ENCODE measurements at regions not wholly inside any gene's neighbourhood (a gene's known extent, or its start where the extent isn't known, plus 50 kb on each side); places are given as distances from the start of the nearest gene placed in this dataset.

DNA sequence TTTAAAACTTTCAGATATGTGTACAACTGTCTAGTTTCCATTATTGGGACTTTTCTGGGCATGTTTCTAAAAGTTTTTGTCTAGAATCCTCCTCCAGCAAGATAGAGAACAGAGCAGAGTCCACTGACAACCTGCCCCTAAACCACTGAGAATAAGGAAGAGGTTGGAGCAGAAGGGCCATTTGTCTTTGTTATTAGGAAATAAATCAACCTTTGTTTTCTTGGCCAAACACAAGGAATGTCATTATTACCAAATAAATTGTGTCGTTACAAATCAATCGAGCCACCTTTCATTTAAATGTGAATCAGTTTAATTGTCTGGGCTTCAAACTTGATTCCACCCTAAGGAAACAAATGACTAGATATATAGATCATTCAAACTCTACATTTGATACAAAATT, 81.4 kb downstream of the GAS1 start:
- H2BK5ac ChIP-seq (ENCODE audit: low read length), result no peak overlapping the region
- H3K23ac ChIP-seq (ENCODE audit: low read depth, low read length, poor library complexity), result no peak overlapping the region
- no peaks in the 10 kb centered on the region for H3K36me3 ChIP-seq (replicated peaks in 1 of 2; ENCODE audit: control insufficient read depth in 2 of 2, insufficient read depth in 2 of 2, low read length in 2 of 2)
- H3K79me1 ChIP-seq (ENCODE audit: low read depth, low read length), result no peaks in the 10 kb centered on the region
- no peak overlapping the region for H2AK5ac ChIP-seq (ENCODE audit: low read depth, low read length)
- no peak overlapping the region for H2BK12ac ChIP-seq (ENCODE audit: low read length)
- peaks cover 2 to 3% of the 10 kb centered on the region in 2 donors for H3K4me1 ChIP-seq (ENCODE audit: control insufficient read depth in 2 of 2, insufficient read depth in 1 of 2, low read depth in 1 of 2, low read length in 2 of 2)
- H3K27me3 ChIP-seq (ENCODE audit: control insufficient read depth in 3 of 3, insufficient read depth in 3 of 3, low read depth in 1 of 3, low read length in 3 of 3), result no peaks in the 10 kb centered on the region
- H2BK15ac ChIP-seq (ENCODE audit: low read length), result no peak overlapping the region
- no peak for DNase-seq (ENCODE audit: low spot score)
- H3K4me3 ChIP-seq (ENCODE audit: low read length in 2 of 2), result no peak overlapping the region
- no peaks in the 10 kb centered on the region for H3K9me3 ChIP-seq (replicated peaks in 1 of 2; ENCODE audit: control insufficient read depth in 2 of 2, insufficient read depth in 1 of 2, low read depth in 1 of 2, low read length in 2 of 2)
- H2AFZ ChIP-seq (ENCODE audit: low read length), result no peak overlapping the region
- no peak overlapping the region for H3K4me2 ChIP-seq (ENCODE audit: insufficient read depth, low read length, poor library complexity, severe bottlenecking)
- H3K9ac ChIP-seq (ENCODE audit: low read depth, low read length, poor library complexity), result no peak overlapping the region
- WGBS, 2 donors (ENCODE audit: extremely low coverage in 2 of 2, insufficient read length in 2 of 2, insufficient replicate concordance in 1 of 2), result no CpG with 5 or more reads among the region's 2 CpGs
- H3K27ac ChIP-seq (replicated peaks; ENCODE audit: low read length), result no peak overlapping the region
- H4K91ac ChIP-seq (ENCODE audit: low read depth, low read length, poor library complexity), result no peak overlapping the region
- H4K8ac ChIP-seq (ENCODE audit: low read depth, low read length), result no peak overlapping the region
- H3K4ac ChIP-seq (ENCODE audit: low read length), result no peak overlapping the region
- no peak overlapping the region for H3K18ac ChIP-seq (ENCODE audit: low read length)
- H3K14ac ChIP-seq (ENCODE audit: low read length), result no peak overlapping the region
- H2BK120ac ChIP-seq (ENCODE audit: low read depth, low read length), result no peak overlapping the region

DNA sequence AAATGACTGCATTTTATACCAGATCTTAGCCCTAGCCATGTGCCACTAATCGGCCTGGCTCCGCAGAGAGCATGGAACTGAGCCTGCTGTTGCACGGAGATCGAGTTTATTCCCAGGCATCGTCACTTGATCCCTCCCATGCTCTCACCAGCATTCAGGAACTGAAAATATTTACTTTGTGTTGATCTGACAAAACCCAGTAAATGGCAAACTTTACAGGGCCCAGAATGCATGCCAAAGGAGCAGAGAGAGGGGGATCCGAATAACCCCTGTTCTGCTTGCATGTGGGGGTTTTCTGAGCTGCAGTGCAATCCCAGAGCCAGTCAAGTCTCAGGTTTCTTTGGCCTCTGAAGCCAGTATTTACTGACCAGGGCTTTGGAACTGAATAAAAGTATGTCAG, 87.3 kb downstream of the GAS1 start:
- Histone ChIP-seq H2BK5ac (ENCODE audit: low read length) (no peak overlapping the region), H3K4me2 (ENCODE audit: insufficient read depth, low read length, poor library complexity, severe bottlenecking) (no peak overlapping the region), H3K4me3 (ENCODE audit: low read length in 2 of 2) (no peak overlapping the region), H3K23ac (ENCODE audit: low read depth, low read length, poor library complexity) (no peak overlapping the region), H2BK15ac (ENCODE audit: low read length) (no peak overlapping the region), H3K9me3 (replicated peaks in 1 of 2; ENCODE audit: control insufficient read depth in 2 of 2, insufficient read depth in 1 of 2, low read depth in 1 of 2, low read length in 2 of 2) (no peaks in the 10 kb centered on the region), H2BK12ac (ENCODE audit: low read length) (no peak overlapping the region), H2BK120ac (ENCODE audit: low read depth, low read length) (no peak overlapping the region), H3K36me3 (replicated peaks in 1 of 2; ENCODE audit: control insufficient read depth in 2 of 2, insufficient read depth in 2 of 2, low read length in 2 of 2) (no peaks in the 10 kb centered on the region), H3K27ac (replicated peaks; ENCODE audit: low read length) (no peak overlapping the region), H3K4me1 (ENCODE audit: control insufficient read depth in 2 of 2, insufficient read depth in 1 of 2, low read depth in 1 of 2, low read length in 2 of 2) (peaks cover 4 to 5% of the 10 kb centered on the region in 2 donors), H3K18ac (ENCODE audit: low read length) (no peak overlapping the region), H2AK5ac (ENCODE audit: low read depth, low read length) (no peak overlapping the region), H3K4ac (ENCODE audit: low read length) (no peak overlapping the region), H3K79me1 (ENCODE audit: low read depth, low read length) (no peaks in the 10 kb centered on the region), H4K91ac (ENCODE audit: low read depth, low read length, poor library complexity) (no peak overlapping the region), H3K9ac (ENCODE audit: low read depth, low read length, poor library complexity) (no peak overlapping the region), H3K14ac (ENCODE audit: low read length) (no peak overlapping the region), H4K8ac (ENCODE audit: low read depth, low read length) (no peak overlapping the region), H3K27me3 (ENCODE audit: control insufficient read depth in 3 of 3, insufficient read depth in 3 of 3, low read depth in 1 of 3, low read length in 3 of 3) (no peaks in the 10 kb centered on the region), H2AFZ (ENCODE audit: low read length) (no peak overlapping the region)
- WGBS, 2 donors (ENCODE audit: extremely low coverage in 2 of 2, insufficient read length in 2 of 2, insufficient replicate concordance in 1 of 2), result no CpG with 5 or more reads among the region's 6 CpGs
- DNase-seq (ENCODE audit: low spot score), result no peak

DNA sequence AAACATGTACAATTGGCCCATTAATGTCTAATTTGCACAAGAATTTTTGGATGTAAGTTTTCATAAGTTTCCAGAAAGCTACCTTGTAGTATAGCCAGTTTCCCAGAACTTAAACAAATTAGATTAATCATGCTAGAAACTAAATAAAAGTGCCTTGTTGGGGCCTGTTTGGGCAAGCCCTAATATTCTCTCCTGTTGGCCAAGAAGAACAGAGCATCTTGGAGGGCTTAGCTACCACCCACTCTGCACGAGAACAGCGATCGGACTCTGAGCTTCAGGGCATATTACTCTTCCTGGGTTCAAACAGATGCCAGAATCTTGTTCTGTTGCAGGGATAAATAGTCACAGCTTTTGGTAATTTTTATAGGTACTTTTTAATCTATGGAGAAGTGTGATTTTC, 88.2 kb downstream of the GAS1 start:
- Histone ChIP-seq H3K27me3 (ENCODE audit: control insufficient read depth in 3 of 3, insufficient read depth in 3 of 3, low read depth in 1 of 3, low read length in 3 of 3) (no peaks in the 10 kb centered on the region), H3K27ac (replicated peaks; ENCODE audit: low read length) (no peak overlapping the region), H3K4me1 (ENCODE audit: control insufficient read depth in 2 of 2, insufficient read depth in 1 of 2, low read depth in 1 of 2, low read length in 2 of 2) (peaks cover 7 to 10% of the 10 kb centered on the region in 2 donors), H2BK15ac (ENCODE audit: low read length) (no peak overlapping the region), H3K4me2 (ENCODE audit: insufficient read depth, low read length, poor library complexity, severe bottlenecking) (no peak overlapping the region), H3K23ac (ENCODE audit: low read depth, low read length, poor library complexity) (no peak overlapping the region), H3K9ac (ENCODE audit: low read depth, low read length, poor library complexity) (no peak overlapping the region), H2BK120ac (ENCODE audit: low read depth, low read length) (no peak overlapping the region), H3K18ac (ENCODE audit: low read length) (no peak overlapping the region), H2BK5ac (ENCODE audit: low read length) (no peak overlapping the region), H2BK12ac (ENCODE audit: low read length) (no peak overlapping the region), H3K14ac (ENCODE audit: low read length) (no peak overlapping the region), H4K8ac (ENCODE audit: low read depth, low read length) (no peak overlapping the region), H3K79me1 (ENCODE audit: low read depth, low read length) (no peaks in the 10 kb centered on the region), H2AK5ac (ENCODE audit: low read depth, low read length) (no peak overlapping the region), H3K9me3 (replicated peaks in 1 of 2; ENCODE audit: control insufficient read depth in 2 of 2, insufficient read depth in 1 of 2, low read depth in 1 of 2, low read length in 2 of 2) (no peaks in the 10 kb centered on the region), H2AFZ (ENCODE audit: low read length) (no peak overlapping the region), H3K36me3 (replicated peaks in 1 of 2; ENCODE audit: control insufficient read depth in 2 of 2, insufficient read depth in 2 of 2, low read length in 2 of 2) (no peaks in the 10 kb centered on the region), H3K4ac (ENCODE audit: low read length) (no peak overlapping the region), H4K91ac (ENCODE audit: low read depth, low read length, poor library complexity) (no peak overlapping the region), H3K4me3 (ENCODE audit: low read length in 2 of 2) (no peak overlapping the region)
- no peak for DNase-seq (ENCODE audit: low spot score)
- WGBS, 2 donors (ENCODE audit: extremely low coverage in 2 of 2, insufficient read length in 2 of 2, insufficient replicate concordance in 1 of 2), result no CpG with 5 or more reads among the region's 3 CpGs

DNA sequence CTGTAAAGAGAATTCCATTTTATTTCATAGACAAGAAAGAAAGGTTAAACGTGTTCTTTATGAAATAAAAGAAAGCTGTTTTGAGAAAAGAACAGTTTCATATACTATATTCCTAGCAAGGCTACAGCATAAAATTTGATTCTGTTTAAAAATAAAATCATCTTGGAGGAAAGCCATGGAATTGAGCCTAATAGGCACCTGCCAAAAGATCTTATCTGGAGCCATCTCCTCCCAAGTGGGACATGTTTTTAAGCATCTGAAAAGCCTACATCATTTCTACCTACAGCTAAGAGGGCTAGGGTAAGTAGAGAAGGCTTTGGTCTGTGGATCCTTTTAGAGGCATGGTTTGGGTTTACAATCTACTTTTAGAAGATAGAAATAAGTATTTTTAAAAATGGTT, 89.3 kb downstream of the GAS1 start:
- no CpG with 5 or more reads among the region's 1 CpG for WGBS, 2 donors (ENCODE audit: extremely low coverage in 2 of 2, insufficient read length in 2 of 2, insufficient replicate concordance in 1 of 2)

More for the DNA sequence above, 89.3 kb downstream of the GAS1 start:
- Histone ChIP-seq H3K18ac (ENCODE audit: low read length) (no peak overlapping the region), H2BK15ac (ENCODE audit: low read length) (no peak overlapping the region), H3K79me1 (ENCODE audit: low read depth, low read length) (no peaks in the 10 kb centered on the region), H2BK12ac (ENCODE audit: low read length) (no peak overlapping the region), H2BK120ac (ENCODE audit: low read depth, low read length) (no peak overlapping the region), H3K23ac (ENCODE audit: low read depth, low read length, poor library complexity) (no peak overlapping the region), H3K4me3 (ENCODE audit: low read length in 2 of 2) (no peak overlapping the region), H3K9me3 (replicated peaks in 1 of 2; ENCODE audit: control insufficient read depth in 2 of 2, insufficient read depth in 1 of 2, low read depth in 1 of 2, low read length in 2 of 2) (no peaks in the 10 kb centered on the region), H3K27me3 (ENCODE audit: control insufficient read depth in 3 of 3, insufficient read depth in 3 of 3, low read depth in 1 of 3, low read length in 3 of 3) (no peaks in the 10 kb centered on the region), H2AK5ac (ENCODE audit: low read depth, low read length) (no peak overlapping the region), H2AFZ (ENCODE audit: low read length) (no peak overlapping the region), H4K91ac (ENCODE audit: low read depth, low read length, poor library complexity) (no peak overlapping the region), H3K36me3 (replicated peaks in 1 of 2; ENCODE audit: control insufficient read depth in 2 of 2, insufficient read depth in 2 of 2, low read length in 2 of 2) (no peaks in the 10 kb centered on the region), H2BK5ac (ENCODE audit: low read length) (no peak overlapping the region), H3K14ac (ENCODE audit: low read length) (no peak overlapping the region), H4K8ac (ENCODE audit: low read depth, low read length) (no peak overlapping the region), H3K4ac (ENCODE audit: low read length) (no peak overlapping the region), H3K9ac (ENCODE audit: low read depth, low read length, poor library complexity) (no peak overlapping the region), H3K4me1 (ENCODE audit: control insufficient read depth in 2 of 2, insufficient read depth in 1 of 2, low read depth in 1 of 2, low read length in 2 of 2) (peaks cover 7 to 10% of the 10 kb centered on the region in 2 donors), H3K4me2 (ENCODE audit: insufficient read depth, low read length, poor library complexity, severe bottlenecking) (no peak overlapping the region), H3K27ac (replicated peaks; ENCODE audit: low read length) (no peak overlapping the region)
- no peak for DNase-seq (ENCODE audit: low spot score)

Data from neuronal stem cell (in vitro differentiated cells).